SK-N-SH (cell line): ENCODE measurements at regions not wholly inside any gene's neighbourhood (a gene's known extent, or its start where the extent isn't known, plus 50 kb on each side); places are given as distances from the start of the nearest gene placed in this dataset.

Experiments
- CHD2 ChIP-seq: fragments of 150-350 bp; IDR thresholded peaks from 2 replicates; pipeline ENCODE4 v1.6.1; 2018; ENCODE audit warnings: low read length; ENCODE audit not compliant: partially characterized antibody
- CTCF ChIP-seq: fragments of 200-600 bp; sonication (generic); IDR thresholded peaks from 2 replicates; pipeline ENCODE4 v1.6.1; 2017; ENCODE audit warnings: antibody characterized with exemption, mild to moderate bottlenecking, moderate library complexity
- EP300 ChIP-seq, 2 experiments: IDR thresholded peaks; 2 replicates each; pipeline versions ENCODE4 v1.4.0 to v1.6.1; 2012; ENCODE audit warnings: borderline replicate concordance in 1 of 2, low read depth in 1 of 2, low read length in 1 of 2
- MAX ChIP-seq: IDR thresholded peaks from 2 replicates; pipeline ENCODE4 v1.4.0; 2012; ENCODE audit warnings: low read depth
- NFIC ChIP-seq: IDR thresholded peaks from 2 replicates; pipeline ENCODE4 v1.4.0; 2012; ENCODE audit warnings: borderline replicate concordance
- RAD21 ChIP-seq: IDR thresholded peaks from 2 replicates; pipeline ENCODE4 v1.6.1; 2012; ENCODE audit warnings: mild to moderate bottlenecking, low read length
- REST ChIP-seq: IDR thresholded peaks from 2 replicates; pipeline ENCODE4 v1.6.1; 2012; ENCODE audit warnings: mild to moderate bottlenecking, low read depth, low read length, moderate library complexity
- SIN3A ChIP-seq: IDR thresholded peaks from 2 replicates; pipeline ENCODE4 v1.6.1; 2012; ENCODE audit warnings: low read depth, mild to moderate bottlenecking, low read length, moderate library complexity, borderline replicate concordance
- SMC3 ChIP-seq: IDR thresholded peaks from 2 replicates; pipeline ENCODE4 v1.6.1; 2012; ENCODE audit warnings: low read depth, low read length, improper control_type of control experiment
- USF2 ChIP-seq: fragments of 150-350 bp; IDR thresholded peaks from 2 replicates; pipeline ENCODE4 v1.6.1; 2017; ENCODE audit warnings: antibody characterized with exemption, low read length, low read depth, borderline replicate concordance
- ZBTB33 ChIP-seq: IDR thresholded peaks from 2 replicates; pipeline ENCODE4 v1.4.0; 2012; ENCODE audit warnings: low read depth, borderline replicate concordance

GRCh38 chr4:60709061-60709460 is 491.1 kb upstream of the ADGRL3 start:
- TF ChIP-seq CTCF (no peak), MAX (no peak), NFIC (no peak), ZBTB33 (no peak), SMC3 (no peak), REST (no peak), USF2 (no peak), RAD21 (no peak), CHD2 (no peak), SIN3A (no peak), EP300 (IDR thresholded peaks at IDR 0.05; ENCODE audit: borderline replicate concordance in 1 of 2, low read depth in 1 of 2, low read length in 1 of 2) (no peak)
